ENCODE measurements at regions not wholly inside any gene's neighbourhood (a gene's known extent, or its start where the extent isn't known, plus 50 kb on each side); places are given as distances from the start of the nearest gene placed in this dataset.

- Histone ChIP-seq H3K4me3 (replicated peaks; ENCODE audit: low read depth, low read length) (no peak overlapping the region), H3K36me3 (ENCODE audit: control insufficient read depth, insufficient read depth, low read length) (no peaks in the 10 kb centered on the region), H3K27me3 (replicated peaks; ENCODE audit: control insufficient read depth, insufficient read depth, low read length) (no peaks in the 10 kb centered on the region)
- no peak for TF ChIP-seq CTCF (IDR thresholded peaks at IDR 0.05; ENCODE audit: insufficient read depth, low read length, poor library complexity, severe bottlenecking)
- no peak for DNase-seq (ENCODE audit: extremely low read depth, insufficient read length)
Observed at GRCh38 chr19:30780032-30780431, 407.8 kb downstream of the ZNF536 start.

DNA sequence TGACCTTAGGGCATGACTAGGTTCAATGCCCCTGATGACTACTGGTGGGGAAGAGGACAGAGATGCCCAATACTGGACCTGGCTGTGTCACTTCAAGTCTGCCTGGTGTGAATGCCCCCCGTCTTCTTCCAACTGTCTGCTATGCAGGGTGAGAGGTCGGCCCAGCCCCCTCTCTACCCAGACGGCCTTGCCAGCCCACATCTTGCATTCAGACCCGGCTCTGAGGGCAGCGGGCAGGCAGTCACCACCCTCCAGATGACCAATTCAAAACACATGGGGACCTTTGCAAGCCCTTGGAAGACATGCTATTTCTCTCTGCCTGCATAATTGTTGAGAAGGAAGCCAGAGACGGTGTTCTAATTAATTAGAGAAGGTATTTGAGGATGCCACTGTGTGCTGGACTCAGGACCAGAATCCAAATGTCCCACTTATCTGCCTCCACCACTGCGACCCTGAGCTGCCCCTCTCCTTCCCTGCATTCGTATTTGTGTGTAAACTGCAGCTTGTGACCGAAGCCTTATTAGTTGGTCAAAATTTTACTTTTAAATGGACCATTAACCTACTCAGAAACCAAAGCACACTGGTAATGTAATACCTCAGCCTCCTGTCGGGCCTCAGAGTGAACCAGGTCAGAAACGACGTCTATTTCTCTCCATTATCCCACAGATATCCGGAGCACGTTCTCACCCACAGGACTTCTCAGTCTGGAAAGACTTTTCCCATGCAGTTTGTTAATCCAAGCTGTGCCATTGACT, 407.0 kb downstream of the ZNF536 start:
- H3K4me3 ChIP-seq (replicated peaks; ENCODE audit: low read depth, low read length): no peak overlapping the region
- no peak for TF ChIP-seq CTCF (IDR thresholded peaks at IDR 0.05; ENCODE audit: insufficient read depth, low read length, poor library complexity, severe bottlenecking)
- no peaks in the 10 kb centered on the region for H3K36me3 ChIP-seq (ENCODE audit: control insufficient read depth, insufficient read depth, low read length)
- no peaks in the 10 kb centered on the region for H3K27me3 ChIP-seq (replicated peaks; ENCODE audit: control insufficient read depth, insufficient read depth, low read length)
- no peak for DNase-seq (ENCODE audit: extremely low read depth, insufficient read length)

- DNase-seq (ENCODE audit: extremely low read depth, insufficient read length): no peak
- H3K4me3 ChIP-seq (replicated peaks; ENCODE audit: low read depth, low read length): no peak overlapping the region
- no peak for TF ChIP-seq CTCF (IDR thresholded peaks at IDR 0.05; ENCODE audit: insufficient read depth, low read length, poor library complexity, severe bottlenecking)
- no peaks in the 10 kb centered on the region for H3K27me3 ChIP-seq (replicated peaks; ENCODE audit: control insufficient read depth, insufficient read depth, low read length)
- H3K36me3 ChIP-seq (ENCODE audit: control insufficient read depth, insufficient read depth, low read length): no peaks in the 10 kb centered on the region
Observed at GRCh38 chr19:30778061-30778460, 405.9 kb downstream of the ZNF536 start.

- no peak for DNase-seq (ENCODE audit: extremely low read depth, insufficient read length)
- H3K27me3 ChIP-seq (replicated peaks; ENCODE audit: control insufficient read depth, insufficient read depth, low read length): no peaks in the 10 kb centered on the region
- no peak overlapping the region for H3K4me3 ChIP-seq (replicated peaks; ENCODE audit: low read depth, low read length)
- TF ChIP-seq CTCF (IDR thresholded peaks at IDR 0.05; ENCODE audit: insufficient read depth, low read length, poor library complexity, severe bottlenecking): no peak
- no peaks in the 10 kb centered on the region for H3K36me3 ChIP-seq (ENCODE audit: control insufficient read depth, insufficient read depth, low read length)
Observed at GRCh38 chr19:30775956-30776355, 403.8 kb downstream of the ZNF536 start.

DNA sequence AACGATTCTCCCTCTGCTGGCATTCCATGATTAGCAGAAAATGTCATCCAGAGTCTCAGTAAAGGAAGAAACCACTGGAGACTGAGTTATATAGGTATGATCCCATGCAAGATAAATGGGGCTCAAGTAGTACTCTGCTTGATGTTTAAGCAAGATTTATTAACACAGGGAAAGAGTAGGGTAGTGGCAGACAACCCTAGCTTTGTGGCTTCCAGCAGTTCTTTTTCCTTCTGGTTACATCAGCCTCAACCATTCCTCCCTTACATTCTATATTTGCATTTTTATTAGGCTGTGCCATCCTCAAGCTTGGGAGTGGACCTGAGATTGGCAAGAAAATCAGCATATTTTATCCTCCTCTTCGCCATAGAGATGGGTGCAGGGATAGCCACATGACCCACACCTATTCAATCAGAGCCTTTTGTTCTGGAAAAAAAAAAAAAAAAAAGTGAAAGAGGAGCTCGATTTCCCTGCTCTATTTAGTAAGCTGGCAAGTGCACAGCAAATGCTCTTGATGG, 402.1 kb downstream of the ZNF536 start:
- H3K27me3 ChIP-seq (replicated peaks; ENCODE audit: control insufficient read depth, insufficient read depth, low read length): no peaks in the 10 kb centered on the region
- no peak for DNase-seq (ENCODE audit: extremely low read depth, insufficient read length)
- no peak for TF ChIP-seq CTCF (IDR thresholded peaks at IDR 0.05; ENCODE audit: insufficient read depth, low read length, poor library complexity, severe bottlenecking)
- H3K4me3 ChIP-seq (replicated peaks; ENCODE audit: low read depth, low read length): no peak overlapping the region
- no peaks in the 10 kb centered on the region for H3K36me3 ChIP-seq (ENCODE audit: control insufficient read depth, insufficient read depth, low read length)
